ENCODE measurements at regions not wholly inside any gene's neighbourhood (a gene's known extent, or its start where the extent isn't known, plus 50 kb on each side); places are given as distances from the start of the nearest gene placed in this dataset.

DNA sequence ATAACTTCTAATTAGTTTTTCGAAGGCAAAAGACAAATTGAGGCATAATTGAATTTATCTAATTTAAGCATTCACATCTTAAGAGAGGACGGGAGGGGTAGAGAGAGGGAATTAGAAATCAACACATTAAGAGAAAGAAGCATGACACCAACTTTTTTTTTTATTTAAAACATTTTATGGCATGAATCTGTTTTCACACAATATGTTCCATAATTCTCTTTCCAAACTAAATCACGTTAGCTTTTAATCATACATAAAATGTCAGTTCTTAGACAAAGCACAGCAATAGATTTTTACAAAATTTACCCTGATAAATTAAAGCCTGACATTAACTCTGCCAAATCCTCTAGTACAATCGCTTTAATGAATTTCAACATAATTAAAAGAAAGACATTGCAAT, 600.8 kb upstream of the ROBO1 start:
- TF ChIP-seq, protein P1, sequence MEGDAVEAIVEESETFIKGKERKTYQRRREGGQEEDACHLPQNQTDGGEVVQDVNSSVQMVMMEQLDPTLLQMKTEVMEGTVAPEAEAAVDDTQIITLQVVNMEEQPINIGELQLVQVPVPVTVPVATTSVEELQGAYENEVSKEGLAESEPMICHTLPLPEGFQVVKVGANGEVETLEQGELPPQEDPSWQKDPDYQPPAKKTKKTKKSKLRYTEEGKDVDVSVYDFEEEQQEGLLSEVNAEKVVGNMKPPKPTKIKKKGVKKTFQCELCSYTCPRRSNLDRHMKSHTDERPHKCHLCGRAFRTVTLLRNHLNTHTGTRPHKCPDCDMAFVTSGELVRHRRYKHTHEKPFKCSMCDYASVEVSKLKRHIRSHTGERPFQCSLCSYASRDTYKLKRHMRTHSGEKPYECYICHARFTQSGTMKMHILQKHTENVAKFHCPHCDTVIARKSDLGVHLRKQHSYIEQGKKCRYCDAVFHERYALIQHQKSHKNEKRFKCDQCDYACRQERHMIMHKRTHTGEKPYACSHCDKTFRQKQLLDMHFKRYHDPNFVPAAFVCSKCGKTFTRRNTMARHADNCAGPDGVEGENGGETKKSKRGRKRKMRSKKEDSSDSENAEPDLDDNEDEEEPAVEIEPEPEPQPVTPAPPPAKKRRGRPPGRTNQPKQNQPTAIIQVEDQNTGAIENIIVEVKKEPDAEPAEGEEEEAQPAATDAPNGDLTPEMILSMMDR (IDR thresholded peaks at IDR 0.05; ENCODE audit: low read depth, low read length, missing input control) = no peak
- TF ChIP-seq JUND (IDR thresholded peaks at IDR 0.05) (no peak), FOXA1 (IDR thresholded peaks at IDR 0.05) (no peak), NR2F2 (IDR thresholded peaks at IDR 0.05) (no peak), EGR1 (IDR thresholded peaks at IDR 0.05; ENCODE audit: low read depth in 2 of 2) (no peak), SP1 (IDR thresholded peaks at IDR 0.05) (no peak), RAD21 (IDR thresholded peaks at IDR 0.05) (no peak), TAF1 (conservative IDR thresholded peaks at IDR 0.05) (no peak)
- TF ChIP-seq, protein P2, sequence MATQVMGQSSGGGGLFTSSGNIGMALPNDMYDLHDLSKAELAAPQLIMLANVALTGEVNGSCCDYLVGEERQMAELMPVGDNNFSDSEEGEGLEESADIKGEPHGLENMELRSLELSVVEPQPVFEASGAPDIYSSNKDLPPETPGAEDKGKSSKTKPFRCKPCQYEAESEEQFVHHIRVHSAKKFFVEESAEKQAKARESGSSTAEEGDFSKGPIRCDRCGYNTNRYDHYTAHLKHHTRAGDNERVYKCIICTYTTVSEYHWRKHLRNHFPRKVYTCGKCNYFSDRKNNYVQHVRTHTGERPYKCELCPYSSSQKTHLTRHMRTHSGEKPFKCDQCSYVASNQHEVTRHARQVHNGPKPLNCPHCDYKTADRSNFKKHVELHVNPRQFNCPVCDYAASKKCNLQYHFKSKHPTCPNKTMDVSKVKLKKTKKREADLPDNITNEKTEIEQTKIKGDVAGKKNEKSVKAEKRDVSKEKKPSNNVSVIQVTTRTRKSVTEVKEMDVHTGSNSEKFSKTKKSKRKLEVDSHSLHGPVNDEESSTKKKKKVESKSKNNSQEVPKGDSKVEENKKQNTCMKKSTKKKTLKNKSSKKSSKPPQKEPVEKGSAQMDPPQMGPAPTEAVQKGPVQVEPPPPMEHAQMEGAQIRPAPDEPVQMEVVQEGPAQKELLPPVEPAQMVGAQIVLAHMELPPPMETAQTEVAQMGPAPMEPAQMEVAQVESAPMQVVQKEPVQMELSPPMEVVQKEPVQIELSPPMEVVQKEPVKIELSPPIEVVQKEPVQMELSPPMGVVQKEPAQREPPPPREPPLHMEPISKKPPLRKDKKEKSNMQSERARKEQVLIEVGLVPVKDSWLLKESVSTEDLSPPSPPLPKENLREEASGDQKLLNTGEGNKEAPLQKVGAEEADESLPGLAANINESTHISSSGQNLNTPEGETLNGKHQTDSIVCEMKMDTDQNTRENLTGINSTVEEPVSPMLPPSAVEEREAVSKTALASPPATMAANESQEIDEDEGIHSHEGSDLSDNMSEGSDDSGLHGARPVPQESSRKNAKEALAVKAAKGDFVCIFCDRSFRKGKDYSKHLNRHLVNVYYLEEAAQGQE (IDR thresholded peaks at IDR 0.05) = no peak
